NT2/D1 (cell line): ENCODE measurements at regions not wholly inside any gene's neighbourhood (a gene's known extent, or its start where the extent isn't known, plus 50 kb on each side); places are given as distances from the start of the nearest gene placed in this dataset.

Experiments used
- DNase-seq: peaks from one replicate; pipeline ENCODE4 v3.0.0-alpha.2; 2011; ENCODE audit warnings: low read depth, low spot score
- H3K27me3 ChIP-seq: 2 replicates; pipeline ENCODE4 v1.6.0; 2011; ENCODE audit warnings: mild to moderate bottlenecking; ENCODE audit not compliant: insufficient read length, insufficient read depth
- H3K36me3 ChIP-seq: 2 replicates; pipeline ENCODE4 v1.6.1; 2011; ENCODE audit warnings: mild to moderate bottlenecking, low read length, mixed read lengths; ENCODE audit not compliant: insufficient read depth, insufficient read length
- H3K4me1 ChIP-seq: 2 replicates; pipeline ENCODE4 v1.5.1; 2011; ENCODE audit not compliant: insufficient read depth, insufficient read length
- H3K4me3 ChIP-seq: 2 replicates; pipeline ENCODE4 v1.5.1; 2011; ENCODE audit warnings: low read depth; ENCODE audit not compliant: insufficient read length
- H3K9ac ChIP-seq: 2 replicates; pipeline ENCODE4 v1.6.0; 2011; ENCODE audit warnings: low read depth; ENCODE audit not compliant: insufficient read length
- H3K9me3 ChIP-seq: 2 replicates; pipeline ENCODE4 v1.5.1; 2011; ENCODE audit warnings: mild to moderate bottlenecking, low read length; ENCODE audit not compliant: insufficient read depth
- SUZ12 ChIP-seq: IDR thresholded peaks from 2 replicates; pipeline ENCODE4 v1.6.1; 2011; ENCODE audit not compliant: insufficient read length, insufficient read depth; ENCODE audit errors: extremely low read depth
- YY1 ChIP-seq: IDR thresholded peaks from 2 replicates; pipeline ENCODE4 v1.6.1; 2011; ENCODE audit not compliant: insufficient read length, insufficient read depth
- ZNF274 ChIP-seq: IDR thresholded peaks from 2 replicates; pipeline ENCODE4 v1.6.1; 2011; ENCODE audit warnings: mild to moderate bottlenecking, low read depth, low read length

GRCh38 chr18:73579698-73580097 is 567.9 kb downstream of the FBXO15 start:
- no peaks in the 10 kb centered on the region for H3K36me3 ChIP-seq
- H3K27me3 ChIP-seq: no peaks in the 10 kb centered on the region
- DNase-seq: no peak
- TF ChIP-seq ZNF274: no peak
- TF ChIP-seq SUZ12: no peak
- no peaks in the 10 kb centered on the region for H3K4me1 ChIP-seq
- H3K9me3 ChIP-seq: no peaks in the 10 kb centered on the region
- H3K4me3 ChIP-seq: no peak overlapping the region
- H3K9ac ChIP-seq: no peak overlapping the region

DNA sequence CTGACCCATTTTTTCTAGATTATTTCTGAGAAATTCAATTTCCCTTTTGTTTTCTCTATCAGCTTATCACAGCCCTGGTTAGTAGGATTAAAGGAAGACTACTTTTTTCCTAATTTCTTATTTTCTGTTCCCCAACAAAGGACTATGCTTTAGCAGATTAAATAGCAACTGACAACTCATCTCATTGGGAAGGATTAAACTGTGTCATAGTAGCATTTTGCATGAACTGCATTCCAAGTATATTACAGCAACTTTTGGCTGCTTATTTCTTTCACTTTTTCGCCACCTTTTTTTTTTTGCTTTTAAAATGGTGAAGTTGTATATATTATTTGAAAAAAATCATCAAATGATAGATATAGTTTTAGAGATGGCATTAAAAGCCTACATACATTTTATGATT is 570.3 kb downstream of the FBXO15 start:
- DNase-seq: no peak

GRCh38 chr18:73563901-73564472 is 583.6 kb downstream of the FBXO15 start:
- H3K4me1 ChIP-seq: no peaks in the 10 kb centered on the region
- H3K4me3 ChIP-seq: no peak overlapping the region
- no peaks in the 10 kb centered on the region for H3K27me3 ChIP-seq
- H3K9me3 ChIP-seq: no peaks in the 10 kb centered on the region
- no peaks in the 10 kb centered on the region for H3K36me3 ChIP-seq
- H3K9ac ChIP-seq: no peak overlapping the region
- no peak for TF ChIP-seq ZNF274
- TF ChIP-seq SUZ12: no peak
- DNase-seq: no peak

More for the DNA sequence above, 570.3 kb downstream of the FBXO15 start:
- Histone ChIP-seq H3K4me3 (no peak overlapping the region), H3K36me3 (no peaks in the 10 kb centered on the region), H3K9ac (no peak overlapping the region), H3K4me1 (no peaks in the 10 kb centered on the region), H3K9me3 (no peaks in the 10 kb centered on the region), H3K27me3 (no peaks in the 10 kb centered on the region)
- TF ChIP-seq ZNF274 (no peak), YY1 (no peak), SUZ12 (no peak)

- Histone ChIP-seq H3K9me3 (no peaks in the 10 kb centered on the region), H3K36me3 (no peaks in the 10 kb centered on the region), H3K4me3 (no peak overlapping the region), H3K27me3 (no peaks in the 10 kb centered on the region), H3K4me1 (no peaks in the 10 kb centered on the region), H3K9ac (no peak overlapping the region)
- DNase-seq: no peak
- TF ChIP-seq ZNF274 (no peak), YY1 (no peak), SUZ12 (no peak)
These were observed 584.3 kb downstream of the FBXO15 start for GRCh38 chr18:73563345-73563744.

- no peaks in the 10 kb centered on the region for H3K4me1 ChIP-seq
- no peaks in the 10 kb centered on the region for H3K27me3 ChIP-seq
- DNase-seq: no peak
- no peak for TF ChIP-seq ZNF274
- no peak for TF ChIP-seq YY1
- no peak for TF ChIP-seq SUZ12
- no peak overlapping the region for H3K9ac ChIP-seq
- no peak overlapping the region for H3K4me3 ChIP-seq
- no peaks in the 10 kb centered on the region for H3K9me3 ChIP-seq
- H3K36me3 ChIP-seq: no peaks in the 10 kb centered on the region
These were observed 590.7 kb downstream of the FBXO15 start for GRCh38 chr18:73556904-73557303.

DNA sequence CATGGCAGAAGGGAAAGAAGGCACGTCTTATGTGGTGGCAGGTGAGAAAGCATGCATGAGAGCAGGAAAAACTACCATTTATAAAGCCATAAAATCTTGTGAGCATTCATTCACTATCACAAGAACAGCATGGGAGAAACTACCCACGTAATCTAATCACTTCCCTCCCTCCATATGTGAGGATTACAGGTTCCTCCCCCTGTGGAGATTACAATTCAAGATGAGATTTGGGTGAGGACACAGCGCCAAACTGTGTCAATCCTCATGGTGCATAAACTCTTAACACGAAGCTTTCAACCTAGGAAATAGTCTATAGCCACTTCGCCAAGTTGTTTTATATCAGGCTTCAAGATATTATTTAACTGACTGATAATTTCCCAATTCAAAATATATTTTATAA is 595.5 kb downstream of the FBXO15 start:
- DNase-seq: no peak
- no peak overlapping the region for H3K9ac ChIP-seq
- no peaks in the 10 kb centered on the region for H3K27me3 ChIP-seq
- H3K36me3 ChIP-seq: no peaks in the 10 kb centered on the region
- no peaks in the 10 kb centered on the region for H3K4me1 ChIP-seq
- TF ChIP-seq ZNF274 (no peak), SUZ12 (no peak), YY1 (no peak)
- H3K4me3 ChIP-seq: no peak overlapping the region
- no peaks in the 10 kb centered on the region for H3K9me3 ChIP-seq

GRCh38 chr18:73551211-73551610 is 596.4 kb downstream of the FBXO15 start:
- H3K9ac ChIP-seq: no peak overlapping the region
- DNase-seq: no peak
- H3K4me1 ChIP-seq: no peaks in the 10 kb centered on the region
- H3K4me3 ChIP-seq: no peak overlapping the region
- H3K27me3 ChIP-seq: no peaks in the 10 kb centered on the region
- H3K36me3 ChIP-seq: no peaks in the 10 kb centered on the region
- no peak for TF ChIP-seq SUZ12
- TF ChIP-seq YY1: no peak
- no peak for TF ChIP-seq ZNF274
- no peaks in the 10 kb centered on the region for H3K9me3 ChIP-seq
